ENCODE measurements at regions not wholly inside any gene's neighbourhood (a gene's known extent, or its start where the extent isn't known, plus 50 kb on each side); places are given as distances from the start of the nearest gene placed in this dataset.

DNA sequence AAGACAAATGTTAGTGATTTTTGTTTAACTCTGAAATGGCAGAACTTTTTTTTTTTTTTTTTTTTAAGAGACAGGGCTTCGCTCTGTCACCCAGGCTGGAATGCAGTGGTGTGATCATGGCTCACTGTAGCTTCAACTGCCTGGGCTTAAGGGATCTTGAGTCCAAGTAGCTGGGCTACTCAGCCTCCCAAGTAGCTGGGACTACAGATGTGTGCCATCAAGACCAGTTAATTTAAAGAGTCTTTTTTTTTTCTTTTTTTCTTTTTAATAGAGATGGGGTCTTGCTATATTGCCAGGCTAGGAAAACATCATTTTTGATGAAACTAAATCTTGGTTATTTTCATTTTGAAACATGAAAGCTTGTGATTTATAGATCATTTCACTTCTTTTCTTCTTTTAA is 91.6 kb upstream of the PTCH1 start:
- TF ChIP-seq, protein P1, sequence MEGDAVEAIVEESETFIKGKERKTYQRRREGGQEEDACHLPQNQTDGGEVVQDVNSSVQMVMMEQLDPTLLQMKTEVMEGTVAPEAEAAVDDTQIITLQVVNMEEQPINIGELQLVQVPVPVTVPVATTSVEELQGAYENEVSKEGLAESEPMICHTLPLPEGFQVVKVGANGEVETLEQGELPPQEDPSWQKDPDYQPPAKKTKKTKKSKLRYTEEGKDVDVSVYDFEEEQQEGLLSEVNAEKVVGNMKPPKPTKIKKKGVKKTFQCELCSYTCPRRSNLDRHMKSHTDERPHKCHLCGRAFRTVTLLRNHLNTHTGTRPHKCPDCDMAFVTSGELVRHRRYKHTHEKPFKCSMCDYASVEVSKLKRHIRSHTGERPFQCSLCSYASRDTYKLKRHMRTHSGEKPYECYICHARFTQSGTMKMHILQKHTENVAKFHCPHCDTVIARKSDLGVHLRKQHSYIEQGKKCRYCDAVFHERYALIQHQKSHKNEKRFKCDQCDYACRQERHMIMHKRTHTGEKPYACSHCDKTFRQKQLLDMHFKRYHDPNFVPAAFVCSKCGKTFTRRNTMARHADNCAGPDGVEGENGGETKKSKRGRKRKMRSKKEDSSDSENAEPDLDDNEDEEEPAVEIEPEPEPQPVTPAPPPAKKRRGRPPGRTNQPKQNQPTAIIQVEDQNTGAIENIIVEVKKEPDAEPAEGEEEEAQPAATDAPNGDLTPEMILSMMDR (conservative IDR thresholded peaks at IDR 0.05; ENCODE audit: low read depth in 2 of 2): no peak
- TF ChIP-seq, protein P2, sequence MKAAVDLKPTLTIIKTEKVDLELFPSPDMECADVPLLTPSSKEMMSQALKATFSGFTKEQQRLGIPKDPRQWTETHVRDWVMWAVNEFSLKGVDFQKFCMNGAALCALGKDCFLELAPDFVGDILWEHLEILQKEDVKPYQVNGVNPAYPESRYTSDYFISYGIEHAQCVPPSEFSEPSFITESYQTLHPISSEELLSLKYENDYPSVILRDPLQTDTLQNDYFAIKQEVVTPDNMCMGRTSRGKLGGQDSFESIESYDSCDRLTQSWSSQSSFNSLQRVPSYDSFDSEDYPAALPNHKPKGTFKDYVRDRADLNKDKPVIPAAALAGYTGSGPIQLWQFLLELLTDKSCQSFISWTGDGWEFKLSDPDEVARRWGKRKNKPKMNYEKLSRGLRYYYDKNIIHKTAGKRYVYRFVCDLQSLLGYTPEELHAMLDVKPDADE (IDR thresholded peaks at IDR 0.05): no peak
- TF ChIP-seq POLR2AphosphoS5 (IDR thresholded peaks at IDR 0.05; ENCODE audit: low read depth): no peak

All from GM23338 (cell line).